NCI-H526 treated with DMSO at 0.1 percent for 48 hours (cell line): ENCODE measurements at regions not wholly inside any gene's neighbourhood (a gene's known extent, or its start where the extent isn't known, plus 50 kb on each side); places are given as distances from the start of the nearest gene placed in this dataset.

ENCODE experiments used
- DNase-seq: peaks from one replicate; lab custom pipeline; 2025; lab: John Stamatoyannopoulos, UW

GRCh38 chr4:123878976-123879375, 482.4 kb downstream of the SPRY1 start:
- DNase-seq = no peak

DNA sequence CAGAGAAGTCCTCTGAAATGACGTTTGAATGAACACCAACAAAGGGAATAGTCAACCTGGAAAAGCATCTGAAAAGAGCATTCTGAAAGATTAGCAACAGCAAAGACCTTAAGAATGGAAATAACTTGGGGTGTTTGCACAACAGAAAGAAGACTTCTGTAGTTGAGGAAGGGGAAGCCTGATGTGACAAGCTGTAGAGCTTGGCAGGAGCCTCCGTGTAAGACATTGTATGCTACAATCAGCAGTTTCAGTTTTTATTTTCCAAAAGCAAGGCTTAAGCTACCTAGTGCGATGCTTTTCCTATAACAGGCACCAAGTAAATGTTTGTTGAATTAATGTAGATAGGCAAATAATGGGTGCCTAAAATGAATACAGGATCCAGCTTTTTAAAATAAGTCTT, 484.0 kb downstream of the SPRY1 start:
- DNase-seq = no peak

DNA sequence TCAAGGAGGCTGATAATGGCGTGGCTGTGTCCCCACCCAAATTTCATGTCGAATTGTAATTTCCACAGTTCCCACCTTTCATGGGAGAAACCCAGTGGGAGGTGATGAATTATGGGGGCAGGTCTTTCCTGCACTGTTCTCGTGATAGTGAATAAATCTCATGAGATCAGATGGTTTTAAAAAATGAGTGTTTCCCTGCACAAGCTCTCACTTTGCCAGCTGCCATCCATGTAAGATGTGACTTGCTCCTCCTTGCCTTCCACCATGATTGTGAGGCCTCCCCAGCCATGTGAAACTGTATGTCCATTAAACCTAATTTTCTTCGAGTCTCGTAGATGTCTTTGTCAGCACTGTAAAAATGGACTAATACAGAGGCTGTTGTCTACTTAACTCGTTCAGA, 488.3 kb downstream of the SPRY1 start:
- no peak for DNase-seq

DNA sequence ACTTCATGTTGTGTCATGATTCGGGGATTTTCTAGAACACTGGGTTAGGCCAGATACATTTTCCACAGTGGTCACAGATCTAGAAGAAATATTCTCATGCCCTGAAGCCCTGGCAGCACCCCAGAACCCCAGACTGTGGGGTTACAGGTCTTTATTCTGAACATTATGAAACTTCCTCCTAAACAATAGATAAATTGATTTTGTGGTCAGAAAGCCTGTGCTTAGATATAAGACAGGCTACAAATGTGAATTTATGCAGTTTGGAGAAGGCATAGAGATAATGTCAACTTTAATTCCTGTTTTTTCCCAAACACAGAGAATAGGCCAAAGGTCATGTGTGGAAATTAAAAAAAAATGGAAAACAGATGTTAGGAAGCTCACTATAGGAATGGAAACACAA, 492.9 kb downstream of the SPRY1 start:
- DNase-seq = no peak

- DNase-seq = no peak
These were observed 494.3 kb downstream of the SPRY1 start for GRCh38 chr4:123890889-123891288.

- DNase-seq = no peak
These were observed 495.3 kb downstream of the SPRY1 start for GRCh38 chr4:123891881-123892280.

DNA sequence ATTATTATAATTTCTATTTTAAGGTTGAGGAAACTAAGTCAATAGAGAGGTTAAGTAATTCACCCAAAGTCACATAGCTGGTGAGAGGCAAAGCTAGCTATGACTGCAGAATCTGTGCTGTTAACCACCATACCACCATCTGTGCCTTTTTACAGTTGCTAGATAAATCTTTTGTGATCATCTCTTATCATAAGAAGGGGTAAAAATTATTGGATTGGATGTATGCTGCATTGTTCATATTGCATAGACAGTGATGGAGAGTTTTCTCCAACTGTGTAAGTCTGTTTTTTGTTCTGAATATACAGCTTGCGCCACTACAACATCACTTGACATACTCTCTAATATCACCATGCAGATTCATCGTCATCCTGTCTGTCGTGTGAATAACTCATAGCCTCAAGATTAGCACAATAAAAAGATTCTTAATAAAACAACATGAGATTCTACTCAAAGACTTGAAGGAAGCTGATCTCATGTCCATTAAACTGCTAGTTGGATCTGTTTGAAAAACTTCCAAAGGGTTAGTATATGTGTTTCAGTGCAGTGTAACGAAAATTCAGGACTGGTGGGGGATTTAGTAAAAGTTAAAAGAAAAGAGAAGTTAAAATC, 495.9 kb downstream of the SPRY1 start:
- DNase-seq = no peak

GRCh38 chr4:123893011-123893981, 496.7 kb downstream of the SPRY1 start:
- no peak for DNase-seq

- no peak for DNase-seq
These were observed 500.0 kb downstream of the SPRY1 start for GRCh38 chr4:123896446-123897071.

- DNase-seq = no peak
These were observed 502.5 kb downstream of the SPRY1 start for GRCh38 chr4:123898946-123899666.

- DNase-seq = no peak
These were observed 508.3 kb downstream of the SPRY1 start for GRCh38 chr4:123904882-123905281.

- peak; percentile 40 for DNase-seq
These were observed 517.0 kb downstream of the SPRY1 start for GRCh38 chr4:123913598-123913997.

GRCh38 chr4:123916821-123917220, 520.2 kb downstream of the SPRY1 start:
- no peak for DNase-seq

- DNase-seq = no peak
These were observed 523.0 kb downstream of the SPRY1 start for GRCh38 chr4:123919576-123920098.

DNA sequence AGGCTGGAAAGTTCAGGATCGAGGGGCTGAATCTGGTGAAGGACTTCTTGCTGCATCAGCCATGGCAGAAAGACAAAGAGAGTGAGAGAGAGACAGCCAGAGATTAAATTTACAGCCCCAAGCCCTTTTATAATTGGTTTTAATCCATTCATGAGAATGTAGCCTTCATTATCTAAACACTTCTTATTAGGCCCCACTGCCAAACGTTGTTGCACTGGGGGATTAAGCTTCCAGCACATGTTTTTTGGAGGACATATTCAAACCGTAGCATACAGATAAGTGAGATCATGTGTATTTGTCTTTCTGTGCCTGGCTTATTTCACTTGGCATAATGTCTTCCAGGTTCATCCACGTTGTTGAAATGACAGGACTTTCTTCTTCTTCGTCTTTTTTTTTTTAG, 524.7 kb downstream of the SPRY1 start:
- no peak for DNase-seq

DNA sequence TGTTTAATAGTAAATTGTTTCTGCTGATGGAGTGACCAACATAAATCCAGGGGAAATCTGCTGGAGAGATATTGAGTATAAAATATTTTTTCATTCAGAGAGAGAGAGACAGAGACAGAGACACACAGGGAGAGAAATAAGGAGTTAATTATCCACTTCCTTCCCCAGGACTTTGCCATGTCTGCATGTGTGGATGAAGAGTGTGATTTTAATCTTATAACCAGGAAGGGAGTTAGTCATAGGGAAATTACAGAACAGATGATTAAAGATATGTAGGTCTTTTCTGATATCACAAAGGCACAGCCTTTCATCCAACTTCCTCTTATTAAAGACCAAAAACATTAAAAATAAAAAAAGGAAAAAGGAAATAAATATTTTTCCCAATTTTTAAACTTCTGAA, 526.3 kb downstream of the SPRY1 start:
- DNase-seq = no peak

DNA sequence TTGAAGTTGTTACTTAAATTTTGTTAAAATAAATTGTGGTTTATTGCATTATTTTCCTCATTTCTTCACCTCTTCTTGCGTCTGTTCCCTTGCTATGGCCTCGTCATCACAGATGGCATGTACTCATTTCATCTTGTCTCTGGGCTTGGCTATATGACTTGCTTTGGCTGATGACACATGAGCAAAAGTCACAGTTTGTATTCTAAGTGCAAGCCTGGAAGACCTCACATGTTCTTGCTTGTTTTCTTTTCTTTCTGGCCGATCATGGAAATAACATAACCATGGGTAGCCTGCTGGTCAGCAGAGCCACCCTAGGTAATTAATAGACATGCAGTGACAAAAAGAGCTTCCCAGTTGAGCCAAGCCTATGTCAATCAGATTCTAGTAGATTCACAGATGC, 527.9 kb downstream of the SPRY1 start:
- DNase-seq = no peak

GRCh38 chr4:123929565-123929964, 533.0 kb downstream of the SPRY1 start:
- no peak for DNase-seq

DNA sequence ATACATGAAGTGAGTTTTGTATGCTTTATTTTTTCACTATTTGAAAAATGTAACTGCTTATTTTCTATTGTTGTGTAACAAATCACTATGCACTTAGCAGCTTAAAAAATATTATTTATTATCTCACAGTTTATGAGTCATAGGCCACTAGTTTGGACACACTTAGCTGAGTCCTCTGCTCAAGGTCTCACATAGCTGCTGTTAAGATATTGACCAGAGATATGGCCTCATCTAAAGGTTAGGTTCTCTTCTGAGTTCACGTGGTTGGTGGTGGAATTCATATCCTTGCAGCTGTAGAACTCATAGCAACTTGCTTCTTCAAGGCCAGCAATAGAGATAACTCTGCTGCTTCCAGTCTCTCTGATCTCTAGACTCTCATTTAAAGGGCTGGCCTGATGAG, 534.4 kb downstream of the SPRY1 start:
- no peak for DNase-seq

DNA sequence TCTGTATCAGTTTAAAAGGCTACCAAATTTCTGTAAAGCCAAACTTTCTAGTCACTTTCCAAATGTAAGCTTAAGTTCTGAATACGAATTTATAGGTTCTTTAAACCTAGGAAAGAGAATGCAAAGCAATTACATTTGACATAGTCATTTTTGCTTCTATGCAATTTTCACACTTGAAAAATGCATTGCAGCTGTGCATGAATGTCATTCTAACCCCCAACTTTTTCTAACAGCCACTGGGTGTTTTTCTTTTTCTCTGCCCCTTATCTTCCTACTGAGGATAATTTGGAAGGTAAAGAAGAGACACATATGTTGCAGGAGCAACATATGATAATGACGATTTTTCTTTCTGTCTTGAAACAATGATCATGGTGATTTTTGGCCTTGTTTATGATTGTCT, 537.5 kb downstream of the SPRY1 start:
- no peak for DNase-seq

GRCh38 chr4:123936621-123937043, 540.0 kb downstream of the SPRY1 start:
- no peak for DNase-seq

- DNase-seq = no peak
These were observed 541.0 kb downstream of the SPRY1 start for GRCh38 chr4:123937581-123937980.
